ENCODE measurements at regions not wholly inside any gene's neighbourhood (a gene's known extent, or its start where the extent isn't known, plus 50 kb on each side); places are given as distances from the start of the nearest gene placed in this dataset.

GRCh38 chr5:155466851-155467250 lies 453.3 kb downstream of the KIF4B start:
- no peak for TF ChIP-seq CEBPB (IDR thresholded peaks at IDR 0.05; ENCODE audit: low read depth, low read length)
- no peak for TF ChIP-seq USF2 (IDR thresholded peaks at IDR 0.05; ENCODE audit: low read depth, low read length)
- TF ChIP-seq, protein P1, sequence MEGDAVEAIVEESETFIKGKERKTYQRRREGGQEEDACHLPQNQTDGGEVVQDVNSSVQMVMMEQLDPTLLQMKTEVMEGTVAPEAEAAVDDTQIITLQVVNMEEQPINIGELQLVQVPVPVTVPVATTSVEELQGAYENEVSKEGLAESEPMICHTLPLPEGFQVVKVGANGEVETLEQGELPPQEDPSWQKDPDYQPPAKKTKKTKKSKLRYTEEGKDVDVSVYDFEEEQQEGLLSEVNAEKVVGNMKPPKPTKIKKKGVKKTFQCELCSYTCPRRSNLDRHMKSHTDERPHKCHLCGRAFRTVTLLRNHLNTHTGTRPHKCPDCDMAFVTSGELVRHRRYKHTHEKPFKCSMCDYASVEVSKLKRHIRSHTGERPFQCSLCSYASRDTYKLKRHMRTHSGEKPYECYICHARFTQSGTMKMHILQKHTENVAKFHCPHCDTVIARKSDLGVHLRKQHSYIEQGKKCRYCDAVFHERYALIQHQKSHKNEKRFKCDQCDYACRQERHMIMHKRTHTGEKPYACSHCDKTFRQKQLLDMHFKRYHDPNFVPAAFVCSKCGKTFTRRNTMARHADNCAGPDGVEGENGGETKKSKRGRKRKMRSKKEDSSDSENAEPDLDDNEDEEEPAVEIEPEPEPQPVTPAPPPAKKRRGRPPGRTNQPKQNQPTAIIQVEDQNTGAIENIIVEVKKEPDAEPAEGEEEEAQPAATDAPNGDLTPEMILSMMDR (conservative IDR thresholded peaks at IDR 0.05; ENCODE audit: low read depth, low read length), result no peak
- no peak for TF ChIP-seq RCOR1 (IDR thresholded peaks at IDR 0.05; ENCODE audit: insufficient replicate concordance, low read length)
- no peak for TF ChIP-seq RAD21 (IDR thresholded peaks at IDR 0.05; ENCODE audit: low read length)
- no peak for TF ChIP-seq POLR2A (IDR thresholded peaks at IDR 0.05; ENCODE audit: low read depth, low read length)
